ENCODE measurements at regions not wholly inside any gene's neighbourhood (a gene's known extent, or its start where the extent isn't known, plus 50 kb on each side); places are given as distances from the start of the nearest gene placed in this dataset.

GRCh38 chr13:34701919-34702318 is 240.2 kb upstream of the NBEA start:
- DNase-seq, result no peak
- Histone ChIP-seq H3K4me1 (no peaks in the 10 kb centered on the region), H3K27me3 (no peaks in the 10 kb centered on the region), H3K36me3 (no peaks in the 10 kb centered on the region), H3K27ac (no peak overlapping the region), H3K9me3 (no peaks in the 10 kb centered on the region), H3K4me3 (no peak overlapping the region)
- TF ChIP-seq POLR2A (IDR thresholded peaks at IDR 0.05) (no peak), CTCF (IDR thresholded peaks at IDR 0.05) (no peak)

- DNase-seq, result no peak
- Histone ChIP-seq H3K27me3 (no peaks in the 10 kb centered on the region), H3K9me3 (no peaks in the 10 kb centered on the region), H3K4me3 (no peak overlapping the region), H3K27ac (no peak overlapping the region), H3K4me1 (no peaks in the 10 kb centered on the region), H3K36me3 (no peaks in the 10 kb centered on the region)
- TF ChIP-seq POLR2A (IDR thresholded peaks at IDR 0.05) (no peak), CTCF (IDR thresholded peaks at IDR 0.05) (no peak)
Observed at GRCh38 chr13:34708566-34709313, 233.3 kb upstream of the NBEA start.

GRCh38 chr13:34719060-34719875 is 222.8 kb upstream of the NBEA start:
- Histone ChIP-seq H3K9me3 (no peaks in the 10 kb centered on the region), H3K27ac (no peak overlapping the region), H3K27me3 (no peaks in the 10 kb centered on the region), H3K4me3 (no peak overlapping the region), H3K4me1 (no peaks in the 10 kb centered on the region), H3K36me3 (no peaks in the 10 kb centered on the region)
- no peak for DNase-seq
- TF ChIP-seq CTCF (IDR thresholded peaks at IDR 0.05) (no peak), POLR2A (IDR thresholded peaks at IDR 0.05) (no peak)

GRCh38 chr13:34720618-34721017 is 221.5 kb upstream of the NBEA start:
- no peak for DNase-seq
- Histone ChIP-seq H3K4me1 (no peaks in the 10 kb centered on the region), H3K4me3 (no peak overlapping the region), H3K27me3 (no peaks in the 10 kb centered on the region), H3K36me3 (no peaks in the 10 kb centered on the region), H3K9me3 (no peaks in the 10 kb centered on the region), H3K27ac (no peak overlapping the region)
- TF ChIP-seq CTCF (IDR thresholded peaks at IDR 0.05), result no peak
- no peak for TF ChIP-seq POLR2A (IDR thresholded peaks at IDR 0.05)

- Histone ChIP-seq H3K36me3 (no peaks in the 10 kb centered on the region), H3K4me1 (no peaks in the 10 kb centered on the region), H3K9me3 (no peaks in the 10 kb centered on the region), H3K4me3 (no peak overlapping the region), H3K27ac (no peak overlapping the region), H3K27me3 (no peaks in the 10 kb centered on the region)
- TF ChIP-seq POLR2A (IDR thresholded peaks at IDR 0.05), result no peak
- no peak for TF ChIP-seq CTCF (IDR thresholded peaks at IDR 0.05)
- no peak for DNase-seq
Observed at GRCh38 chr13:34721631-34722595, 220.2 kb upstream of the NBEA start.

All from Peyer's patch (tissue), 4 donors.